Caki2 (cell line): ENCODE measurements at regions not wholly inside any gene's neighbourhood (a gene's known extent, or its start where the extent isn't known, plus 50 kb on each side); places are given as distances from the start of the nearest gene placed in this dataset.
"Not testable (repeated sequence)": the region's sequence is repeated elsewhere in the genome, so short reads cannot be mapped to it uniquely, and the experiment has no call there.

Source experiments
- DNase-seq: peaks from one replicate; pipeline ENCODE4 v3.0.0-alpha.2; 2015; ENCODE audit warnings: low read depth
- in situ Hi-C: cut with HindIII; loops from 2 replicates; pipeline ENCODE4 v1.10.0; 2016; ENCODE audit warnings: low sequenced_read_pairs, low pct_unique_long_range_greater_than_20kb, mixed read lengths

DNA sequence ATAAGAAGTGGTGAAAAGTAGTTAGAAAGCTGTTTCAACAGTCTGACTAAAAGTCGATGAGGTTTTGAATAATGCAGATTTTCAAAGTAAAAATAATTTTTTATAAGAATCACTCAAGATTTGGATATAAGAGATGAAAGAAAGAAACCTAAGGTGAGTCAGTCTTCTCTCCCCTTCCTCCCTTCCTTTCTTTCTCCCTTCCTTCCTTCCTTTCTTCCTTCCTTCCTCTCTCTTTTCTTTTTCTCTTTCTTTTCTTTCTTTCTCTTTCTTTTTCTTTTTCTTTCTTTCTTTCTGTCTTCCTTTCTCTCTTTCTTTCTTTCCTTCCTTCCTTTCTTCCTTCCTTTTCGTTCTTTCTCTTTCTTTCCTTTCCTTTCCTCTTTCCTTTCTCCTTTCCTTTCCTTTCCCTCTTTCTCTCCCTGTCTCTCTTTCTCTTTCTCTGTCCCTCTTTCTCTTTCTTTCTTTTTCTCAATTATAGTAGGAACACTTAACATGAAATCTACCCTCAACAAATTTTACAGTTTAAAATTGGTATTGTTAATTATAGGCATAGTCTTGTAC lies 308.6 kb downstream of the ARL4A start:
- DNase-seq: no peak
- in situ Hi-C loops: no loop called here

DNA sequence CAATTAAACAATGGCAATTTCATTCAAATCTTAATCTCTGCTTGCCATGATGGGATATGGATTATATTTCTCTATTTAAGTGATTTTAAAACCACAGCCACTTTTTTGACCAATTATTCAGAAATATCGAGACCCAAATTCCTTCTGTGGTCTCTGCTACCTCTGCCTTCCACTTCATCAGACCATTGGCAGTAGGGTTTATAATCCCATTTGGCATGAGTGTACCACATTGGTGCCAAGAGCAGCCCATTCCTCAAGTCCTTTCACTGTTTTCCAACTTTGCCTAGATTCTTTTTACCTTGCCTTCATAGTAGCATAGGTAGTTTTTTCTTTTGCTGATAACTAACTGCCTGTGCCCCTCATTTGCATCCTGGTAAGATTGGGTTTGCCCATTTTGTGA lies 319.9 kb downstream of the ARL4A start:
- no peak for DNase-seq
- in situ Hi-C loops: no loop called here

DNA sequence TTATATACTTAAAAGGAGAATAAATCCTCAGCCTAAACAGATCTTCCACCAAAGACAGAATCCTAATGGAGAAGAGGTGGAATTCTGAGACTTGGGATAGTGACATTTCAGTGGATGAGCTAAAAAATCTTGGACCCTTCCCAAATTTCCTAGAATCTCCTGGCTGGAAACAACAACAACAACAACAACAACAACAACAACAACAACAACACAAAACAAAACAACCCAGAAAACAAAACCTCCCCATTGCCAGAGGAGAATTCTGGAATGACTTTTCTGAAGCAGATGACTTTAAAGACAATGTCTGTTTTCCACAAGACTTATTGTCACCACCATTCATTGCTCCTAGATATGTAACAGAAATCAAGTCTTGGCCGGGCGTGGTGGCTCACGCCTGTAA lies 322.1 kb downstream of the ARL4A start:
- in situ Hi-C loops: no loop called here
- DNase-seq: no peak

DNA sequence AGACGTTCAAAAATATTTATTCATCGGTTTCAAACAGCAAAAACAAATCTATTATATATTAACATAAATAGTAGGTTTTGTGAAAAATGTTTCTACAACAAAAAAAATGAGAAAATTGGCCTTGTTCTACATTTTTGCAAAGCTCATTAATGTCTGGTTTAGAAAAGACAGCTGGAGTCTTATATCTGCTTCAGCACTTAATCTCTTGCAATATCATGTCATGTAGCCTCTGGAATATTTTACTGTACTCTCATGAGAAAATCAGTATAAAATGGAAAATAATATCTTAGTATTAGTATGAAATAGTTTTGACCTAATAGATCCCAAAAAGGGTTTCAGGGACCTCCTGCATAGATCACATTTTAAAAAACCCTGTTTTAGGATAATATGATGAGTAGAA lies 326.6 kb downstream of the ARL4A start:
- DNase-seq: no peak
- in situ Hi-C loops: no loop called here

DNA sequence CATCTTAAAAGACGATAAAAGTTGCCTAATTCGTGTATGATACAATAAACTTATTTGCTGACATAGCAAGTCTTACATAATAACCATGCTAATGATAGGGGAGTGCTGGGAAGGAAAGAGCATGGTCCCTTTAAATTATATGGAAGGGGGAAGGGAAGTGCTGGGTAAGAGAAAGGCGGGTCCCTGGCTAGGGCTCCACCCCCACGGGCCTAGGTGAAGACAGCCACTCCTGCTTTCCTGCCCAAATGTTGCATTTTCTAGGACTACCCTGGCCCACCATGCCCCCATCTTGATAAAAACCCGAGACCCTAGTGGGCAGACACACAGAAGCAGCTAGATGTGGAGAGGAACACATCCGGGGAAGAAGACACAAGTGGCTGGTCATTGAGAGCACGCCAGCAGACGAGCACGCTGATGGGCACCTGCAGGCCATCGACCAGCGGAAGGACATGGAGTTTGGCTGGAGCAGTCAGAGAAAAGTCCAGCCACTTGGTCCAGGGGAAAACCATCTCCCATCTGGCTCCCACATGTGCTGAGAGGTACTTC lies 328.7 kb downstream of the ARL4A start:
- in situ Hi-C loops: no loop called here
- no peak for DNase-seq

DNA sequence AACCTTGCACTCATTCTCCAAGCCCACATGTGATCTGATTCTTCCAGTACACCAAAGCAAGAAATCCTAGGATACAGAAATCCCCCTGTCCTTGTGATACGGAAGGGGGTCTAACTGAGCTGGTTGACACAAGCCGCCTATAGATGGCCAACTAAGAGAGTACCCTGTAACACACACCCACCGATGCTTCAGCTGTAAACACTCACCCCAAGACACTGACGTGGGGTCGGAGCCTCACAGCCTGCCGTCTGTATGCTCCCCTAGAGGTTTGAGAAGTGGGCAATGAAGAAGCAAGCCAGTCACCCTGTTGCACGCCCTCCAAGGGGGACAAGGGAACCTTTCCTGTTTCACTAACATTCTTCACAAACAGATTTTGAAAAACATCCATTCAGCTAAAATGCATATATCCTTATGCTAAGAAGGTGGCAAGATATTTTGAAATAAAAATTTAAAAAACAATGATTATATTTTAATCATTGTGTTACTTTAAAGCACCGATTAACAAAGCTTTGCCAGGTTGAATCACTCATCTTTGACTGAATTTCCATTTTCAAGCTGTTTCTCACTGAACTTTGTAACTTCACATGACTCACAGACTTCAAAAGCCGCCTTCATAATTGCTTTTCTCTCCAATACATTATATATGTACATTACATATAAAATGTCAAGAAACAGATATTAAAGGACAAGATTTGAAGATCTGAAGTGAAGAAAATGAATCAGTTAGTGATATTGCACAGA lies 329.3 kb downstream of the ARL4A start:
- DNase-seq: no peak
- in situ Hi-C loops: no loop called here

DNA sequence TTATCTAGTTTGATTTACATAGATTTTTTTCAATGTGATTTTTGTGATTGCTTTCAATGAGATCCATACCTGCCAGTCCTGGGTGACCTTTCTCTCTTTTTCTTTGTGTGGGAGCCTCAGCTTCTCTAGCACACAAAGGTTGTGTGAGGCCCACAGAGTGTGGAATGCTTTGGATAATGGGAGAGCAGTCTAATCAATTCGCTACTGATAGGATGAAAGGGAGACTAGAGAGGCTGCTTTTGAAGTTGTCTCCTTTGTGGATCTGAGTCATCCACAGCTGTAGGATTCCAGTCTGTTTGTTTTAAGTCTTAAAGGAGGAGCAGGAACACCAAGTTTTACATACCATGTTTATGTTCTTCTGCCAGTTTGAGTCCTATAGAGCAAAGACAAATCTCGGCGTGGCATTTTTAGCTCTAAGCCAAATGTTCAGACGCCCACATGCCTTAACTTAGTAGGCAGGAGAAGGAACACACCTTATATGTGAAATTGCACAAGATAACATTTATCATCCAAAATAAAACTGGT lies 330.0 kb downstream of the ARL4A start:
- peak; percentile 32 for DNase-seq
- in situ Hi-C loops: no loop called here

DNA sequence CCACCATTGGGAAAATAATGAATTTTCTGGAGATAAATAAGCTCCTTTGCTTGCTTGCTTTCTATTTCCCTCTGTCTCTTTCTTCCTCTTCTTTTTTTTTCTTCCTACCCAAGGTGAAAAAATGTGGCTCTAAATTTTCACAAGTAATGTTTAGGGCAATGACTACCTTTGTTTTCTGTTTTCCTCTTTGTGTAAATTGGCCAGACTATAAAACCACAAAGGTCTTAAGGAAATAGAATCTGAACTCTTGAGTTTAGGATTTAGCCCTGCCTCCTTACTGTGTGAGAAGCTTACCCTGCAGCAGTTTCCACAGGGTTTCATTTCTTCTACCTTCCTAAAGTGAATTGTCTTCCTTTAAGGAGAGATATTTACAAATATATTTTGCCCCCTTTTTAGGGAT lies 330.4 kb downstream of the ARL4A start:
- in situ Hi-C loops: no loop called here
- DNase-seq: no peak

DNA sequence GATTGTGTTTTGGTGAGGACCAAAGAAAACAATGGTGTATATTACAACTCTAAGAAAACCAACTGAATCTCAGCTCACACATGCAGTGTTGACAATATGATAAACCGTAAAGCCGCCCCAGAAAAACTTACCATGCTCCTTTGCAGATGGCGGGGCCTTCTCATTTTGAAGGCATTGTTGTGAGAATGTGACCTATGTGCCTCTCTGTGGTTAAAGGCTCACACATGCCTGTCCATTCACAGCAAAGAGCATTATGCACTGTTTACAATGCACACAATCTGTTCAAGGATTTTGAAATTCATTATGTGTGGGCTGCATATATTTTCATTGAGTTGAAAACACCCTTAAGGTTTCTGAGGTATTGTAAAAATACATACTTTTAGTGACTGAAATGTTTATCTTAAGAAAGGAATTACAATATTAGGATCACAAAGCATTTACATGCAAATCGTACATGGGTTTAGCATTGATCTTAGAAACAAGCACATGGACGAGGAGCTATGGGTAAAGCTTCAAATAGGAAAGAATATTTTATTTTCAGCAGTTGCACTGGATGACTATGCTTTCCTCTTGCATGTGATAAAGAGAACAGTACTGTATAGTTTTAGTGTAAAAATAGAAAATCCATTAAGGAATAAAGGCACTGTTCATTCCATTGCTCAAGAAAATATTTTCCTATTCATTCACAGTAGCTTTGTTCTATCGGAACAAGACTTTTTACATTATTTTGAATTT lies 334.3 kb downstream of the ARL4A start:
- DNase-seq: no peak

DNA sequence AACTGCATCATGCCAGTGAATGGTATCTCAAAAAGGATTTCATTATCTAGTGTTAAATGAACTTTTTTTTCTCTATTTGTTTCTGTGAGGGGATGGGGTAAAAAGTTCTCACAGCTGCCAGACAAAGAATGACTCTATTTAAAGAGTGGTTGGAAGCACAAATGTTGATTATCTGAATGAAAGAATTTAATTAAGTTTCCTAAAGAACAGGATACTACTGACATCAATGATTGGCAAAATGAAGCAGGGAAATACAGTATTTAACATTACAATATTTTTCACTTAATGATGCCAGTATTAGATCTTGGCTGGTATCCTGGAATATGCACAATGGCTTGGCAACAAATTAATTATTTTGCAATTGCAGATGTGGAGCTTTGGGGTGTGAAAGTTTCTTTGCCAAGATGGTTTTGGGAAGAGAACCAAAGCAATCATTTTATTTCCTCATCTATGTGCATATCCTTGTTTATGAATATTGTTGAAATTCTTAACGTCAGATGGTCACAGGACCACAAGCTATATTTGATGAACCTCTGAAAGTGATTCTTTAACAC lies 336.8 kb downstream of the ARL4A start:
- DNase-seq: no peak
- in situ Hi-C loops: no loop called here

More for the DNA sequence above, 334.3 kb downstream of the ARL4A start:
- in situ Hi-C loops: no loop called here

DNA sequence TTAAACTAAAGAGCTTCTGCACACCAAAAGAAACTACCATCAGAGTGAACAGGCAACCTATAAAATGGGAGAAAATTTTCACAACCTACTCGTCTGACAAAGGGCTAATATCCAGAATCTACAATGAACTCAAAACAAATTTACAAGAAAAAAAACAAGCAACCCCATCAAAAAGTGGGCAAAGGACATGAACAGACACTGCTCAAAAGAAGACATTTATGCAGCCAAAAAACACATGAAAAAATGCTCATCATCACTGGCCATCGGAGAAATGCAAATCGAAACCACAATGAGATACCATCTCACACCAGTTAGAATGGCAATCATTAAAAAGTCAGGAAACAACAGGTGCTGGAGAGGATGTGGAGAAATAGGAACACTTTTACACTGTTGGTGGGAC lies 337.6 kb downstream of the ARL4A start:
- in situ Hi-C loops: not testable (repeated sequence)

DNA sequence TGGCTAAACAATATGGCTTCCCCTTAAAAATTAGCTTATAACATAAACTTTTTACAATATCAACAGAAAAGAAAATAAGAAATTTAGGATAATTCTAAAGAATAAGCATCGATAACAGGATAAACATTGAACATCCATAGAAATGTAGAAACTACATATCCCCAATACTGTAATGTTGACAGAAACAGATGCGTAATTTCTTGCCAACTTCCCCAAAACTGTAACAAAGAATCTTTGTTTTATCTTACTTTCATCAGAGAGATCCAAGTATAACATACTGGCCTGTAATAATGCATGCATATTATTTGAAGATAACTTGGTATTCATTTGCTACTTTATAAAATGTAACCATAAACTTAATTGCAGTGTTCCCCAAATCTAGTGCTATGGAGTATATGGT lies 339.9 kb downstream of the ARL4A start:
- no peak for DNase-seq
- in situ Hi-C loops: no loop called here

More for the DNA sequence above, 337.6 kb downstream of the ARL4A start:
- DNase-seq: not testable (repeated sequence)

DNA sequence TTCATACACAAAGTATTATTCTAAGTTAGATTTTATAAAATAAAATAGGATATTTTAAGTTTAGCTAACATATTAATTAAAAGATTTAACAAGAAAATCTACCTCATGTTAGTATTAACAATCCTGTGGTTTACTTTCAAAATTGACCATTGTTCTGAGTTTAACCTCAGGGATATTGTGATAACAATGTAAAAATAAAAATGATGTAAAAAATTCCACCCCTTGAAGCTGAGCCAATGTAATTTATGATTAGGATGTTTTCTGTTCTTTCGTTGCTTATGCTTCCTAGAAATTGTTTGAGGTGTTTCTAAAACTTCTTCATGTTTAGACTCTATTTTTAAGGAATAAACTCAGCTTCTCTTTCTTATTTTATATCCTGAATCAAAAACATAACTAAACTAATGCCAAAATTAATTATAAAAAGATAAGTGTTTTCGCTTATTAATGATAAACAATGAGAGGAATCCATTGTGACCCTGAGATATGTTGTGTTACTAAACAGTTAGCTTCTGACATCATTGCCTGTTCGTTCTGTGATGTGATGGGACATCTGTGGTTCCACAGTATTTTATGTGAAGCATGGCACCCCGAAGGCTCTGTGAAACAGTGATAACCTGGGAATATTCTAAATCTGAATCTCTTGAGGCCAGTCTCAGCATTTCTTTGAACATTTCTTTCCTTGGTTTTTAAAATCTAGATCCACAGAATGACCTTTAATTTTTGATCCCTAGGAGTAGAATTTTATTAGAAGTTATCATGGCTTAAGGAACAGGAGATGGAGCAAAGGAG lies 340.8 kb downstream of the ARL4A start:
- in situ Hi-C loops: no loop called here
- DNase-seq: no peak

DNA sequence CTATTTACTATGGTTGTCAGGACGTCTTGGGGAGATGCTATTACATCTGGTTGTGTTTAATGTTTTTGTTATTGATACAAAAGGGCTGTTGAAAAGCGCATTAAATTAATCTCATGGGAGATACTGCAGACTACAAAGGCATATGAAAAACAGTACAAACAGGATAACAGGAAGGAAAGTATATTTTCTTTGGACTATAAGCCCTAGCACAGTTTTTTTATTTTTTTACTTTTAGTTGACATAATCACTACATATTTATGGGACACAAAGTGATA lies 341.3 kb downstream of the ARL4A start:
- DNase-seq: no peak
- in situ Hi-C loops: no loop called here

DNA sequence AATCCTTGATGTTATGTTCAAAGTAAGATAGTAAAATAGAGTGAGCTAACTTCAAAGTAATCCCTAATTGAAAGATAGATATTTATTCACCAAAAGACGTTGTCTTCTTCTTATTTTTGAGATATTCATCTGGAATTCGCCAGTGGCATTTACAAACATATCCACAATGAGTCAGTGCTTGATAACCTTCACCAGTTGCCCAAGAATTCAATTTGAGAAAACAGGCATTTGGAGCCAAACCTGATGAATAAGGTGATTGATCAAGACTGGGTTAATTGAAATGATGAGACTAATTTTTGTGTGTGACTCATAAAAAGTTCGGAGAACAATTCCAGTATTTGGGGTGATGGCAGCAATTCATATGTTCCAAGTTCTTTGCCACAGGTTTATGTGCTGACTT lies 344.0 kb downstream of the ARL4A start:
- no peak for DNase-seq
- in situ Hi-C loops: no loop called here

DNA sequence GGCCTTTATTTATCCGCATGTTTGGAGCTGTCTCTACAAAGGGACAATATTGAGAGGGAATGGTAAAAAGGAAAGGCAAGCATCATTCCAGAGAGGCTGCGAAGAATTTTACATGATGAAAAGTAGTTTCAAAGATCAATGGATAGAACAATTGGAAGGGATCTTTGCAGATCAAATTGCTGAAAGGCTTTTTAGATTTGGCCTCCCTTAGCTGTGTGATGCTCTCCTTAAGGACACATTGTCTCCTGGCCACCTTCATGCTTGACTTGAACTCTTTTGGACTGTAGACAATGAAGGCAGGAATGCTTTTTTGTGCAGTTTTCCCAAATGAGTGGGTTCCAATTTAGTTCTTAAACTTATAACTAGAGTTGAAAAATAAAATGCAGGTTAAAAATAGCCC lies 344.7 kb downstream of the ARL4A start:
- no peak for DNase-seq
- in situ Hi-C loops: no loop called here

DNA sequence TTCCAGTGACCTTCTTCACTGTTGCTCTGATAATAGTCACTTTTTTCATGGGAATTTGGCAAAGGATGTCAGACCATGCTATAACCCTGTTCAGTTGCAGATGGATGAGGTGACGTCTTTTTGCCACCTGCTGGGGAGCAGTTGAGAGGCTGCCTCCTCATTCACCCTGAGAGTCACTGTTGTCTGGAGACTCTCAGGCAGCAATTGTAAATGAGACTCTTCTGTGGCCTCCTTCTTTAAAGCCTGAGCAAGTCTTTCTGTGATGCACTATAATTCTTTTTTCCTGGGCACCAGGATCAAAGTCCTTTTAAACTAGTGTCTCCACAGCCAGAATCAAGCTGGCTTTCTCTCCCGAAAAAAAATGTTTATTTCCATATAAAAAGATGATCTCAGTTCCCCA lies 345.1 kb downstream of the ARL4A start:
- DNase-seq: no peak
- in situ Hi-C loops: no loop called here

DNA sequence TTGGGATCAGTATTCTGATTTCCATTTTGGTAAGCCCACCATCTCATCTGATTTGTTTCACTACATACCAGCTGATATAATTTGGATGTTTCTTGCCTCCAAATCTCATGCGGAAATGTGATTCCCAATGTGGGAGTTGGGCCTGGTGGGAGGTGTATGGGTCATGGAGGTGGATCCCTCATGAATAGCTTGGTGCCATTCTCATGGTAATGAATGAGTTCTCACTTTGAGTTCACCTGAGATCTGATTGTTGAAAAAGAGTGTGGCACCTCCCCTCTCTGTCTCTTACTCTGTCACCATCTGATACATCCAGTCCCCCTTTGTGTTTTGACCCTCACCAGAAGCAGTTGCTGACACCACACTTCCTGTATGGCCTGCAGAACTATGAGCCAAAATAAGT lies 347.3 kb downstream of the ARL4A start:
- DNase-seq: no peak
- in situ Hi-C loops: no loop called here
